ENCODE measurements at regions not wholly inside any gene's neighbourhood (a gene's known extent, or its start where the extent isn't known, plus 50 kb on each side); places are given as distances from the start of the nearest gene placed in this dataset.

GRCh38 chr2:182616471-182617393 lies 99.3 kb upstream of the DNAJC10 start (continued):
- TF ChIP-seq REST (IDR thresholded peaks at IDR 0.05; ENCODE audit: unreplicated experiment) = no peak

- ATAC-seq (no peak), DNase-seq (ENCODE audit: low spot score) (no peak)
- Mint-ChIP-seq H3K27me3 (ENCODE audit: insufficient read depth, low read depth, poor library complexity) (peaks cover 3% of the 10 kb centered on the region), H3K36me3 (ENCODE audit: low read depth) (no peaks in the 10 kb centered on the region), H3K4me1 (peaks cover 39% of the 10 kb centered on the region), H3K9me3 (no peaks in the 10 kb centered on the region; the same call in 2 of the 3 replicates), H3K4me3 (no peak overlapping the region), H3K27ac (no peak overlapping the region)
- Histone ChIP-seq H3K27ac (ENCODE audit: low read depth) (no peak overlapping the region), H3K4me1 (ENCODE audit: insufficient read depth) (peaks cover 39% of the 10 kb centered on the region), H2AFZ (no peak overlapping the region), H3K27me3 (ENCODE audit: insufficient read depth) (no peaks in the 10 kb centered on the region), H3F3A (replicated peaks; ENCODE audit: low read depth) (no peaks in the 10 kb centered on the region), H3K79me2 (replicated peaks; ENCODE audit: insufficient read depth) (no peaks in the 10 kb centered on the region), H3K4me2 (no peak overlapping the region), H3K4me3 (no peak overlapping the region), H4K20me1 (replicated peaks; ENCODE audit: insufficient read depth) (no peaks in the 10 kb centered on the region), H3K36me3 (ENCODE audit: insufficient read depth) (no peaks in the 10 kb centered on the region), H3K9me2 (ENCODE audit: insufficient read depth) (peaks cover 13% of the 10 kb centered on the region)
- TF ChIP-seq ZNF462 (CRISPR knock-in tag; IDR thresholded peaks at IDR 0.05) (no peak), CREB1 (CRISPR knock-in tag; IDR thresholded peaks at IDR 0.05; ENCODE audit: low read depth) (no peak), ZNF331 (CRISPR knock-in tag; IDR thresholded peaks at IDR 0.05; ENCODE audit: low read depth) (no peak), NANOG (IDR thresholded peaks at IDR 0.05; ENCODE audit: borderline replicate concordance) (no peak), EZH2phosphoT487 (IDR thresholded peaks at IDR 0.05; ENCODE audit: unreplicated experiment) (no peak), EZH2 (IDR thresholded peaks at IDR 0.05; ENCODE audit: low read depth, unreplicated experiment) (no peak), ZNF114 (CRISPR knock-in tag; IDR thresholded peaks at IDR 0.05) (no peak)
Measured at GRCh38 chr2:182618672-182619079, 97.4 kb upstream of the DNAJC10 start.
